Pancreas (tissue), 10 donors: ENCODE measurements at regions not wholly inside any gene's neighbourhood (a gene's known extent, or its start where the extent isn't known, plus 50 kb on each side); places are given as distances from the start of the nearest gene placed in this dataset.

Experiments used
- ATAC-seq, 4 donors: fragments of 200-7000 bp; cut with Tn5 transposase; one replicate each; pipeline versions ENCODE4 v1.8.0 to v1.9.1; 2020; ENCODE audit warnings: mild to moderate bottlenecking in 4 of 4, moderate library complexity in 4 of 4
- DNase-seq, 6 donors: peaks; one replicate each; pipeline ENCODE4 v3.0.0-alpha.2; 2020
- FAIRE-seq: peaks from 2 replicates; lab custom pipeline; 2012; peaks lifted over from hg19 to GRCh38; lab: Jason Lieb, UNC
- H3K27ac ChIP-seq, 4 donors: fragments of 200-600 bp; sonication (generic); 1 replicate in 3 of 4; 2 replicates in 1 of 4; pipeline versions ENCODE4 v1.5.0 to v1.8.0; 2020
- H3K27me3 ChIP-seq, 4 donors: fragments of 200-600 bp; one replicate each; pipeline ENCODE4 v1.8.0; 2021
- H3K36me3 ChIP-seq, 3 donors: fragments of 200-600 bp; sonication (generic) in 1 of 3; one replicate each; pipeline versions ENCODE4 v1.5.0 to v1.8.0; 2020 to 2021
- H3K4me1 ChIP-seq, 3 donors: fragments of 200-600 bp; one replicate each; pipeline ENCODE4 v1.8.0; 2021
- H3K4me3 ChIP-seq, 4 donors: fragments of 200-600 bp; sonication (generic) in 2 of 4; one replicate each; pipeline versions ENCODE4 v1.5.0 to v1.8.0; 2020 to 2021
- H3K9me3 ChIP-seq, 4 donors: fragments of 200-600 bp; one replicate each; pipeline ENCODE4 v1.8.0; 2021
- CTCF ChIP-seq, 4 donors: fragments of 200-600 bp; sonication (generic) in 3 of 4; IDR thresholded peaks; one replicate each; pipeline versions ENCODE4 v1.5.0 to v1.8.0; 2021; ENCODE audit warnings: antibody characterized with exemption in 4 of 4
- WGBS, 2 donors: extraction: QIAGEN DNeasy Blood & Tissue Kit; methylation state at CpG; one replicate each; pipeline ENCODE4 v1.1.7; 2013; 5-methylcytosine and 5-hydroxymethylcytosine counted together
- intact Hi-C, 3 donors: fragments of 100-400 bp; cut with DNase I; formaldehyde crosslinking; loops; one replicate each; pipeline versions ENCODE4 v1.11.1 to v1.14.2; 2022
- donor health status: healthy with polysubstance abuse.
- donor health status: DM: no; HTN: no; CAD: no; lungs with moderate emphysema.
- donor health status: DM: no; HTN: no; CAD: no.
- donor health status: control.
- donor health status: control.
- donor health status: Bipolar disorder and iron deficiency.
- donor health status: DM: yes; HTN: yes; CAD: no.
- donor health status: DM: no; HTN: no; CAD: no.
- donor health status: DM: no; HTN: no; CAD: no.
- donor health status: DM: yes; HTN: yes; CAD: no.

GRCh38 chr7:136677471-136678365, 190.7 kb upstream of the CHRM2 start:
- Histone ChIP-seq H3K36me3 (no peaks in the 10 kb centered on the region), H3K9me3 (no peaks in the 10 kb centered on the region), H3K27me3 (no peaks in the 10 kb centered on the region), H3K27ac (no peak overlapping the region), H3K4me3 (no peak overlapping the region), H3K4me1 (no peaks in the 10 kb centered on the region)
- 54 to 57% methylated on average over 9 of the region's 9 CpGs for WGBS, 2 donors
- intact Hi-C loops = no loop called here
- DNase-seq (no peak), ATAC-seq (no peak), FAIRE-seq (no peak)
- no peak for TF ChIP-seq CTCF (IDR thresholded peaks at IDR 0.05)

- Histone ChIP-seq H3K36me3 (no peaks in the 10 kb centered on the region), H3K4me3 (no peak overlapping the region), H3K9me3 (no peaks in the 10 kb centered on the region), H3K27ac (no peak overlapping the region), H3K27me3 (no peaks in the 10 kb centered on the region), H3K4me1 (no peaks in the 10 kb centered on the region)
- no peak for DNase-seq
- ATAC-seq = no peak
- no peak for FAIRE-seq
- 16 to 28% methylated on average over 1 of the region's 1 CpG for WGBS, 2 donors
- intact Hi-C loops = no loop called here
- no peak for TF ChIP-seq CTCF (IDR thresholded peaks at IDR 0.05)
These were observed 200.9 kb upstream of the CHRM2 start for GRCh38 chr7:136667584-136667983.

- 38 to 39% methylated on average over 5 of the region's 5 CpGs for WGBS, 2 donors
- no peak overlapping the region for H3K4me3 ChIP-seq
- H3K27me3 ChIP-seq = no peaks in the 10 kb centered on the region
- H3K36me3 ChIP-seq = no peaks in the 10 kb centered on the region
- intact Hi-C loops = no loop called here
- FAIRE-seq (no peak), DNase-seq (no peak), ATAC-seq (no peak)
- H3K9me3 ChIP-seq = no peaks in the 10 kb centered on the region
- H3K27ac ChIP-seq = no peak overlapping the region
- no peak for TF ChIP-seq CTCF (IDR thresholded peaks at IDR 0.05)
- H3K4me1 ChIP-seq = no peaks in the 10 kb centered on the region
These were observed 202.5 kb upstream of the CHRM2 start for GRCh38 chr7:136665878-136666509.

- no peak for DNase-seq
- Histone ChIP-seq H3K36me3 (no peaks in the 10 kb centered on the region), H3K27ac (no peak overlapping the region), H3K4me1 (no peaks in the 10 kb centered on the region), H3K4me3 (no peak overlapping the region), H3K9me3 (no peaks in the 10 kb centered on the region), H3K27me3 (no peaks in the 10 kb centered on the region)
- FAIRE-seq = no peak
- intact Hi-C loops = no loop called here
- no peak for TF ChIP-seq CTCF (IDR thresholded peaks at IDR 0.05)
- 25 to 33% methylated on average over 1 of the region's 1 CpG for WGBS, 2 donors
- no peak for ATAC-seq
These were observed 203.9 kb upstream of the CHRM2 start for GRCh38 chr7:136664537-136664936.

- no peak for DNase-seq
- Histone ChIP-seq H3K9me3 (no peaks in the 10 kb centered on the region), H3K27ac (no peak overlapping the region), H3K36me3 (no peaks in the 10 kb centered on the region), H3K27me3 (no peaks in the 10 kb centered on the region), H3K4me1 (no peaks in the 10 kb centered on the region), H3K4me3 (no peak overlapping the region)
- FAIRE-seq = no peak
- no peak for TF ChIP-seq CTCF (IDR thresholded peaks at IDR 0.05)
- ATAC-seq = no peak
- intact Hi-C loops = no loop called here
- WGBS, 2 donors = 44 to 48% methylated on average over 2 of the region's 2 CpGs
These were observed 210.9 kb upstream of the CHRM2 start for GRCh38 chr7:136657482-136657921.
